Activated T-cell treated with anti-CD3 and anti-CD28 coated beads, Interleukin-2, amount 50 U/mL, for 1 hour (primary cell): ENCODE measurements at regions not wholly inside any gene's neighbourhood (a gene's known extent, or its start where the extent isn't known, plus 50 kb on each side); places are given as distances from the start of the nearest gene placed in this dataset.
"Not testable (repeated sequence)": the region's sequence is repeated elsewhere in the genome, so short reads cannot be mapped to it uniquely, and the experiment has no call there.

Source experiments
- DNase-seq: peaks from one replicate; pipeline ENCODE4 v3.0.0-alpha.2; 2020

DNA sequence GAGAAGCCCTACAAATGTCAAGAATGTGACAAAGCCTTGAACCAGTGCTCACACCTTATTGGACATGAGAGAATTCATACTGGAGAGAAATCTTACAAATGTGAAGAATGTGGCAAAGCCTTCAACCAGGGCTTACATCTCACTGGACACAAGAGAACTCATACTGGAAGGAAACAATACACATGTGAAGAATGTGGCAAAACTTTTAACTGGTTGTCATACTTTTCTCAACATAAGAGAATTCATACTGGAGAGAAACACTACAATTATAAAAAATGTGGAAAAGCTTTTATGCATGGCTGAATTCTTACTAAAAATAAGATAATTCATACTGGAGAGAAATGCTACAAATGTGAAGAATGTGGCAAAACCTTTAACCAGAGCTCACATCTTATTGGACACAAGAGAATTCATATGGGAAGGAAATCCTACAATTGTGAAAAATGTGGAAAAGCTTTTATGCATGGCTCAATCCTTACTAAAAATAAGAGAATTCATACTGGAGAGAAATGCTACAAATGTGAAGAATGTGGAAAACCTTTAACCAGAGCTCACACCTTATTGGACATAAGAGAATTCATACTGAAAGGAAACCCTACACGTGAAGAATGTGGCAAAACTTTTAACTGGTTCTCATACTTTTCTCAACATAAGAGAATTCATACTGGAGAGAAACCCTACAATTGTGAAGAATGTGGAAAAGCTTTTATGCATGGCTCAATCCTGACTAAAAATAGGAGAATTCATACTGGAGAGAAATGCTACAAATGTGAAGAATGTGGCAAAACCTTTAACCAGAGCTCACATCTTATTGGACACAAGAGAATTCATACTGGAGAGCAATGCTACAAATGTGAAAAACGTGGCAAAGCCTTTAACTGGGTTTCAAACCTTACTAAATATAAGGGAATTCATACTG is 350.6 kb upstream of the NUPR2 start:
- not testable (repeated sequence) for DNase-seq

DNA sequence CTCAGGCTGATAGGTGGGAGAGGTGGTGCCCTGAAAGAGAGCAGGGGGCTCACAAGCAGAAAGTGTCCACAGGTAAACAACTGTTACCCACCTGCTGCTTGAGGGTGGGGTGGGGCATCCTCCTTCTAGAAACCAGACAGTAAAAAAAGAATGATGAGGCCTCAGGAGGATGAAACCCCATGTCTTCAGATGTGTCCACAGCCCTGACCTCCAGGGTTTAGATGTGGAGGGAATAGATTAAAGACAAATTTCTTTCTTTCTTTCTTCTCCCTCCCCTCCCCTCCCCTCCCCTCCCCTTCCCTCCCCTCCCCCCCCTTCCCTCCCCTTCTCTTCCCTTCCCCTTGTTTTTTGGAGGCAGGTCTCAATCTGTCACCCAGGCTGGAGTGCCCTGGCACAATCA is 333.5 kb upstream of the NUPR2 start:
- DNase-seq: no peak

DNA sequence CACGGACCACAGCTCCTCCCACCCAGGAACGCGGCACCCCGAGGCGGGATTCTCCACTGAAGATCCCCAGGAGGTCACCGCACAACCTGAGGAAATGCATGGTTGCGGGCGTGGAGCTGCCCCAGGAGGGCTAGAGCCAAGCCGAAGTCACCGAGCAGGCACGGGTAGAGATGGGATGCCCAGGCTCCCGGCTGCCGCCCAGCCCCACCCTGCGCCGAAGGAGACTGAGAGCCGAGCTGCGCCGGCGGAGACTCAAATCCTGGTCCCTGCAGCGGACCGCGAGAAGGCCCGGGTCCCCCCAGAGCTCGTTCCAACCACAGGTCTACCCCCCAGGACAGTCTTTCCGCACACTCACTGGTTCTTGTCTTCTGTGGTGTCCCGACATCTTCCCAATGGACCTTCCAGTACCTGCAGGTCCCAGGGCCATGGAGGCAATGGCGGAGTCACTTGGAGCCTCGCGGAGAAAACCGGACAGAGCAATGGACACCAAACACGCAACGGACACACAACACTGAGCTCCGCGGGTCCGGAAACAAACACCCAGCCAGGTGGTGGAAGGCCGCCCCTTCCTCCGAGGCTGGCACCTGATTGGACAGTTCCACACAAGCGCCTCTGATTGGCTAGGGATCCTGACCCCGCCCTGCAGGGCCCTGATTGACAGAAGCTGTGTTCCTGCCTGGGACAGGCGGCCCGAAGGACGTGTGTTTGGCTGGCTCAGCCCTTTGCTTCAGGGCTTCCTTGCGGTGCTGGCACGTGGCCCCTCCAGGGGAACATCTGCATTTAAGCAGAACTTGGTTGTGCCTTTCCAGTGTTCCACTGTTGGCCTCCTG is 331.9 kb upstream of the NUPR2 start:
- DNase-seq: no peak

DNA sequence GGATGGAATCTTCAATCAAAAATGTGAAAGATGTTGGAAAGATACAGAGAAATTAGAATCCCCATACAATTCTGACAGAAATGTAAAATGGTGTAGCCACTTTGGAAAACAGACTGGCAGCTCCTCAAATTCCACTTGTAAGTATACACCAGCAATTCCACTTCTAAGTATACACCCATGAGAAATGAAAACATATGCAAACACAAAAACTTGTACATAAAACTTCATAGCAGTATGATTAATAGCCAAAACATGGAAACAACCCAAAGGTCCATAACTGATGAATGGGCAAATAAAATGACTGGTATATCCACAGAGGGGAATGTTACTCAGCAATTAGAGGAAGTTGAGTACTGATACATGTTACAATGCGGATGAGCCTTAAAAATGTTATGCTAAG is 304.3 kb upstream of the NUPR2 start:
- DNase-seq: not testable (repeated sequence)

DNA sequence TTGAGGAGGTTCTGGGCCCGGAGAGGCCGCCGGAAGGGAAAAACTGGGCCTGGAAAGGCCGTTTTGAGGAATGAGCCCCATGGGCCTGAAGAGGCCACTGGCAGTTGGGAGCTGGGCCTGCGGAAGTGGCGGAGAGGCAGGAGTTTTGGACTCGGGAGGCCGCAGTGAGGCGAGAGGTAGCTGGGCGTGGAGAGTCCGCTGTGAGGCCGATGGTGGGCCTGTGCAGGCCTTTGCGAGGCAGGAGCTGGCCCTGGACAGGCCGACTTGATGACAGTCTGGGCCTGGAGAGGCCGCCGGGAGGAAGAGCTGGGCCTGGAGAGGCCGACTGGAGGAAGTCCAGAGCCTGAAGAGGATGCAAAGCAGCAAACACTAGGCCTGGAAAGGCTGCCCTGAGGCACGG is 259.0 kb upstream of the NUPR2 start:
- DNase-seq: no peak

DNA sequence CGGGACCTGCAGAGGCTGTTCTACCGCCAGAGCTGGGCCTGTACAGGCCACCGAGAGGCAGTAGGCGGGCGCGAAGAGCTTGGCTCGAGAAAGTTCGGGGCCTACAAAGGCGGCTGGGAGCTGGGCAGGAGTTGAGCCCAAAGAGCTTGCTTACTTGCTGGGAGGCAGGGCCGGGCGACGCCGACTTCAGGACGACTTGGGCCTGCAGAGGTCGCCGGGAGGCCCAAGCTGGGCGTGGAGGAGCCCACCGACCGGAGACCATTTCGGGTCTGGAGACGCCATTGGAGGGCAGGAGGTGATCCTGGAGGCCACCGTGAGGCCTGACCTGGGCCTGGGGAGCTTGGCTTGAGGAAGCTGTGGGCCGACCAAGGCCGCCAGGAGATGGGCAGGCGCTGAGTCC is 258.4 kb upstream of the NUPR2 start:
- not testable (repeated sequence) for DNase-seq

DNA sequence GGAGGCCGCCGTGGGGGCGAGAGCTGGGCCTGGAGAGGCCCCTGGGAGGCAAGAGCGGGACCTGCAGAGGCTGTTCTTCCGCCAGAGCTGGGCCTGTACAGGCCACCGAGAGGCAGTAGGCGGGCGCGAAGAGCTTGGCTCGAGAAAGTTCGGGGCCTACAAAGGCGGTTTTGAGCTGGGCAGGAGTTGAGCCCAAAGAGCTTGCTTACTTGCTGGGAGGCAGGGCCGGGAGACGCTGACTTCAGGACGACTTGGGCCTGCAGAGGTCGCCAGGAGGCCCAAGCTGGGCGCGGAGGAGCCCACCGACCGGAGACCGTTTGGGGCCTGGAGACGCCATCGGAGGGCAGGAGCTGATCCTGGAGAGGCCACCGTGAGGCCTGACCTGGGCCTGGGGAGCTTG is 257.1 kb upstream of the NUPR2 start:
- peak; percentile 67 for DNase-seq

DNA sequence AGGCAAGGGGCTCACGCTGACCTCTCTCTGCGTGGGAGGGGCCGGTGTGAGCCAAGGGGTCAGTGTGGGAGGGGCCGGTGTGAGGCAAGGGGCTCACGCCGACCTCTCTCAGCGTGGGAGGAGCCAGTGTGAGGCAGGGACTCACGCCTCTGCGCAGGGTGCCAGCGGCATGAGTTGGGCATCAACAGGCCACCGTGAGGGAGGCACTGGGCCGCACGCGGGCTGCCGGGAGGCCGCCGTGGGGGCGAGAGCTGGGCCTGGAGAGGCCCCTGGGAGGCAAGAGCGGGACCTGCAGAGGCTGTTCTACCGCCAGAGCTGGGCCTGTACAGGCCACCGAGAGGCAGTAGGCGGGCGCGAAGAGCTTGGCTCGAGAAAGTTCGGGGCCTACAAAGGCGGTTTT is 255.6 kb upstream of the NUPR2 start:
- not testable (repeated sequence) for DNase-seq

DNA sequence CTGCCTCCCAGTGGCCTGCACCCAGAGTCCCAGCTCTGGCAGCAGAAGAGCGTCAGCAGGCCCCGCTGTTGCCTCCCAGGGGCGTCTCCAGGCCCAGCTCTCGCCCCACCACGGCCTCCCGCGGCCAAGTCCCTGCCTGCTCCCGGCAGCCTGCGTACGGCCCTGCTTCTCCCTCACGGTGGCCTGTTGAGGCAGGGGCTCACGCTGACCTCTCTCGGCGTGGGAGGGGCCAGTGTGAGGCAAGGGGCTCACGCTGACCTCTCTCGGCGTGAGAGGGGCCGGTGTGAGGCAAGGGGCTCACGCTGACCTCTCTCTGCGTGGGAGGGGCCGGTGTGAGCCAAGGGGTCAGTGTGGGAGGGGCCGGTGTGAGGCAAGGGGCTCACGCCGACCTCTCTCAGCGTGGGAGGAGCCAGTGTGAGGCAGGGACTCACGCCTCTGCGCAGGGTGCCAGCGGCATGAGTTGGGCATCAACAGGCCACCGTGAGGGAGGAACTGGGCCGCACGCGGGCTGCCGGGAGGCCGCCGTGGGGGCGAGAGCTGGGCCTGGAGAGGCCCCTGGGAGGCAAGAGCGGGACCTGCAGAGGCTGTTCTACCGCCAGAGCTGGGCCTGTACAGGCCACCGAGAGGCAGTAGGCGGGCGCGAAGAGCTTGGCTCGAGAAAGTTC is 254.1 kb upstream of the NUPR2 start:
- not testable (repeated sequence) for DNase-seq

DNA sequence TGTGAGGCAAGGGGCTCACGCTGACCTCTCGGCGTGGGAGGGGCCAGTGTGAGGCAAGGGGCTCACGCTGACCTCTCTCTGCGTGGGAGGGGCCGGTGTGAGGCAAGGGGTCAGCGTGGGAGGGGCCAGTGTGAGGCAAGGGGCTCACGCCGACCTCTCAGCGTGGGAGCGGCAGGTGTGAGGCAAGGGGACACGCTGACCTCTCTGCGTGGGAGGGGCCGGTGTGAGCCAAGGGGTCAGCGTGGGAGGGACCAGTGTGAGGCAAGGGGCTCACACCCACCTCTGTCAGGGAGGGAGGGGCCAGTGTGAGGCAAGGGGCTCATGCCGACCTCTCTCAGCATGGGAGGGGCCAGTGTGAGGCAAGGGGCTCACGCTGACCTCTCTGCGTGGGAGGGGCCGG is 251.7 kb upstream of the NUPR2 start:
- DNase-seq: not testable (repeated sequence)

DNA sequence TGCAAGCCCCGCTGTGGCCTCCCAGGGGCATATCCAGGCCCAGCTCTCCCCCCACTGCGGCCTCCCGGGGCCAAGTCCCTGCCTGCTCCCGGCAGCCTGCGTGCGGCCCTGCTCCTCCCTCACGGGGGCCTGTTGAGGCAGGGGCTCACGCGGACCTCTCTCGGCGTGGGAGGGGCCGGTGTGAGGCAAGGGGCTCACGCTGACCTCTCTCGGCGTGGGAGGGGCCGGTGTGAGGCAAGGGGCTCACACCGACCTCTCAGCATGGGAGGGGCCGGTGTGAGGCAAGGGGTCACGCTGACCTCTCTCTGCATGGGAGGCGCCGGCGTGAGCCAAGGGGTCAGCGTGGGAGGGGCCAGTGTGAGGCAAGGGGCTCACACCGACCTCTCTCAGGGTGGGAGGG is 251.2 kb upstream of the NUPR2 start:
- DNase-seq: not testable (repeated sequence)

DNA sequence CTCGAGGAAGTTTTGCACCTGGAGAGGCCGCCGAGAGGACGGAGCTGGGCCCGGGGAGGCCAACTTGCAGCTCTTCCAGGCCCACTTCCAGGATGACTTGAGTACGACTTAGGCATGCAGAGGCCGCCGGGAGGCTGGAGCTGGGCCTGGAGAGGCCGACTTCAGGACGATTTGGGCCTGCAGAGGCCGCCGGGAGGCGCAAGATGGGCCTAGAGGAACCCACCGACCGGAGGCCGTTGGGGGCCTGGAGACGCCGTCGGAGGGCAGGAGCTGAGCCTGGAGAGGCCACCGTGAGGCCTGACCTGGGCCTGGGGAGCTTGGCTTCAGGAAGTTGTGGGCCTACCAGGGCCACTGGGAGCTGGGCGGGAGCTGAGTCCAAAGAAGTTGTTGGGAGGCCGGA is 250.5 kb upstream of the NUPR2 start:
- not testable (repeated sequence) for DNase-seq

DNA sequence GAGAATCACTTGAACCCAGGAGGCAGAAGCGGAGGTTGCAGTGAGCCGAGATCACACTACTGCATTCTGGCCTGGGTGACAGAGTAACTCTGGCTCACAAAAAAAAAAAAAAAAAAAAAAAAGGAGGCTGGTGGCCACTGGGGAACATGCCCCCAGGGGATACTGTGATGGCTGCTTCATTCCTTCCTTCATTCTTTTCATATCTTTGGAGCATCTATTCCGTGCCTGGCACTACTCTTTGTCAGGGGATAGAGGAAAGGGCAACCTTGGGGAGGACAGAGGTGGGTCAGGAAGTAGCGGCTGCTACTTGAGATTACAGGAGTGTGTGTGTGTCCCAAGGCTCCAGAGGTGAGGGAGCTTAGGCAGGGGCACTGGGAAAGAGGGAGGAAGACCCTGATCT is 236.4 kb upstream of the NUPR2 start:
- not testable (repeated sequence) for DNase-seq

DNA sequence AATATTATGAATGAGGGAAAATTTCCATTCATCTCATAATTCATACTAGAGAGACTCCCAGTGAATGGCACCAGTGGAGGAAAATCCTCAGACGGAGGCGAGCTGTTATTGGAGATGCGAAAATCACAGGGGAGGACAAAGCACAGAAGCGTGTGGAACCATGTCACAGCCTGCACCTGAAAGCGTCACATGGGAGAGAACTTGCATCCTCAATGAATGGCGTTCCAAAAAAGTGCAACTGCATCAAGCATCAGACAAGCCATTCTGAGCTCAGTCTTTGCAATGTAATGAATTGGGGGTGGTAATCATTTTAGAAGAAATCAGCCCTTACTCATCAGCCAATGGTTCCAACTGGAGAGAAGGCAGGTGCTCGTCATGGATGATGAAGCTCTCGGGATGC is 235.0 kb upstream of the NUPR2 start:
- not testable (repeated sequence) for DNase-seq

DNA sequence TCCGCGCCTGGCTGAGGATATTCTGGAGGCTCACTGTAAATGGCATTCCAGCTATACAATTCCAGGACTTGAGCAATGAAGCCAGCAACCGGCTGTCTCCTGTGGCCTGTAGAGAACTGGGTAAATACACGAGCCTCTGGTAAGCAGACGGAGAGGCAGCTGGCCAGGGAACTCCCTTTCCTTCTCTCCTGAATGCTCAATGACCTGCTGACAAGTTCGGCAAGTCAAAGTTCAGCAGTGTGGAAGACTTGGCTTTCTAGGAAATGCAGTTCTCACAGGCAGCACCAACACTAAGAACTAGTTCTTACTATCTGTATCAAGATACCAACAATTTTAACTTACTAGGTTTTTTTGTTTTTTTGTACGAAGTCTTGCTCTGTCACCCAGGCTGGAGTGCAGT is 232.1 kb upstream of the NUPR2 start:
- DNase-seq: not testable (repeated sequence)

DNA sequence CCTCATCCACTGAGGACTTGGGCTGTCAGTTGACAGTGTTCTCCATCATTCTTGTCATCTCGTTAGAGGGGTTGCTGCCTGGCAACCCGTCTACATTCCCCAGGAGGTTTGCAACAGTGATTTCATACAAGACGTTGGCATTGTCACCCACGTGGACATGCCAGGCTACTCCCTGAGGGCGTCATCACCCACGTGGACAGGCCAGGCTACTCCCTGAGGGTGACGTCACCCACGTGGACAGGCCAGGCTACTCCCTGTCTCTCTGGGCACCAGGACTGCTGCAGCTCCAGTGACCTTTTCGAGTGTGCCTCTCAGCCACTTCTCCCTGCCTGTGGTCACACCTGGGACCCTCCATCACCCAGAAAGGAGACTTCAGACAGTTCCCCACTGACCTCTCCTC is 212.1 kb upstream of the NUPR2 start:
- not testable (repeated sequence) for DNase-seq

DNA sequence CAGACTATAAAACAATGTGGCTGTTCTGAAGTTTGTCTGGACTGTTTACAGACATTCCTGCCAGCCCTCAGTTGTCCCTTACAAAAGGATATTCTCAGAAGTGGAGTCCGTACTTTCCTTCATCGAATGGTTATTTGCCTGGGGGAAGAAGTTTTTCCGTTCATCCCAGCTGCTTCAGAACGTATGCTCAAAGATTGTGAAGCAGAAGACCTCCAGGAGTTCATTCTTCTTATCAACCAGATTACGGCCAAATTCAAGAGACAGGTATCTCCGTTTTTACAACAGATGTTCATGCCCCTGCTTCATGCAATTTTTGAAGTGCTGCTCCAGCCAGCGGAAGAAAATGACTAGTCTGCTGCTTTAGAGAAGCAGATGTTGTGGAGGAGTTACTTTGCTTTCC is 174.3 kb upstream of the NUPR2 start:
- no peak for DNase-seq

DNA sequence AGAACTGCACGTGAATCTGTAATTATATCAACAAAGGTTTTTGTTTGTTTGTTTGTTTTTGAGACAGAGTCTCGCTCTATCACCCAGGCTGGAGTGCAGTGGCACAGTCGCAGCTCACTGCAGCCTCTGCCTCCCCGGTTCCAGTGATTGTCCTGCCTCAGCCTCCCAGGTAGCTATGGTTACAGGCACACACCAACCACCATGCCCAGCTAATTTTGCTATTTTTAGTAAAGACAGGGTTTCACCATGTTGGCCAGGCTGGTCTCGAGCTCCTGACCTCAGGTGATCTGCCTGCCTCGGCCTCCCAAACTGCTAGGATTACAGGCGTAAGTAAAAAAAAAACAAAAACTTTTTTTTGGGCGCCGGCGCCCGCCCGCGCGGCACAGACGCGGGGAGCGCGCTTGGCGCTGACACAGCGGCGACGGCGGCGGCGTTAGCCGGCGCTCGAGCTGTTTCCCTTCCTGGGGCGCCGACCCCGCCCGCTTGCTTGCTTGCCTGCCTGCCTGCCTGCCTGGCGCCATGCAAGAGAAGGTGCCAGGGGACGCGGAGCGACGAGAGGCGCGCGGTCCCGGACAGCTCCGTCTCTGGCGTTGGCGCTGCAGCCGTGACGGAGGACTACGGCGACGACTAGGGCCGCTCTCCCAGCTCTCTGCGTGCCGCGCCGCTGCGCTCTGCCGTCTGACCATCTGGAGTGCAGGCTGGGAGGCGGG is 171.4 kb upstream of the NUPR2 start:
- no peak for DNase-seq

DNA sequence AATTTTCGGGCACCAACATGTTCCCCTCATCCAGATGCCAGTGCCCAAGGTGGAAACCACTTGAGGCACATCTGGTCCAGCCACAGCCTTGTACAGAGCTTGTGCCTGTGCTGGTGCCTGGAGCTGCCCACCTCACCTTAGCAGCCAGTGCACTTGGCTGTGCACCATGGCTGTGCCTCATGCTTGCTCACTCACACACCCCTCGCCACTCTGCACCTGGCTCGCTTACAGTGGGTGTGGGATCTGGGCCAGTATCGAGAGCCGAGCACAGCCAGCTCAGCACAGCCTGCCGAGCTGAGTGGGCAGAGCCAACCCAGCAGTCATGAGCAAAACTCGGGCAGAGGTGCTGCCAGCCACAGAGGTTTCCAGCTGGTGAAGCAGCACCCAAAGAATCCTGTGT is 139.9 kb upstream of the NUPR2 start:
- no peak for DNase-seq

DNA sequence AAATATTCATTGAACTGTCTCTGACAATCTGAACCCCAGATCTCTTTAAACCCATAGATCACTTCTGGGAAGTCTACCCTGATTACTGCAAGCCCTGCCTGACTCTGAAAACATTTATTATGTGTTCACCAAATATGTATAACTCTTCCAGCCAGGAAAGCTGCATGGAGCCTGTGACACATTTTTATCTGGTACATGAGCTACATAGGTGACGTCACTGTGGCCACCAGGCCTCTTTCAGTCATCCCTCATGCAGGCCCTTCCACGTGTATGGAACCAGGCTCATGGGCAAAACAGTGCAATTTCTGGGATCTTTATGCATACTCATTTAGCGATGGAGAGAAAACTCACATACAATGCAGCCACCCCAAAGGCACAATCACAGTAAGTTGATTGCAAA is 133.9 kb upstream of the NUPR2 start:
- DNase-seq: no peak

DNA sequence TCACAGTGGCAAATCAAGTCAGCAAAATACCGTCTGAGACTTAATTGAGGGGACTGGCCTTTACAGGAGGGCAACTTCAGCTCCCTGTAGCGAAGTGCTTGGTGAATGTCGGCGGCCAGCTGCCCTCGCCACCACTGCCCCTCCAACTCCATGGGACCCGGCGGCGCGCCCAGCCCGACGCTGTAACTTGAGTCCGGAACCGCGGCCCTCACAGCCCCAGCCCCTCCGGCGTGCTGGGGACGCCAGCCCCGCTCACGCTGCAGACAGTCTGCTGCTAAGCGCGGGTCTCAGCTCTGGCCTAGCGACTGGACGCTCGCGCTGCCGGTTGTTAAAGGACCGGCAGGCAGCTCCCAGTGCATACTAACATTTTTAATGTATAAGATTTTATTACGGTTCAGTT is 113.4 kb upstream of the NUPR2 start:
- DNase-seq: no peak

DNA sequence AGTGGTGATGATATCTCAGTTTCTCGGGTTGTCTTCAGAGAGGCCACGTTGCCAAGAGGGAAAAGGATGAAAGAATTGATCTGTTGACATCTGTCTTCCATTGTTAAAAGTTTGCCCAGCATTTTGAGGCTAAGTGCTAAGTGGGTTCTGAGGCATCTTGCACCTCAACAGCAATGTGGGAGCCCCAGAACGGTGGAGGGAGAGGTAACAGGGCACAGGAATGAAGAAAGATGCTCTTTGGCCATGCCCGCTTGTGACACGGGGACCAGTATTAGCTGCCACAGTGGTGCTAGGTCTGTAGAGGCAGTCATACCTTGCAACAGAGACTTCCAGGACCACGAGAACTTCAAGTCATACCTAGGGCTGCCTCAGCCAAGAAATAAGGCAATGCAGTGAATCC is 106.6 kb upstream of the NUPR2 start:
- no peak for DNase-seq

DNA sequence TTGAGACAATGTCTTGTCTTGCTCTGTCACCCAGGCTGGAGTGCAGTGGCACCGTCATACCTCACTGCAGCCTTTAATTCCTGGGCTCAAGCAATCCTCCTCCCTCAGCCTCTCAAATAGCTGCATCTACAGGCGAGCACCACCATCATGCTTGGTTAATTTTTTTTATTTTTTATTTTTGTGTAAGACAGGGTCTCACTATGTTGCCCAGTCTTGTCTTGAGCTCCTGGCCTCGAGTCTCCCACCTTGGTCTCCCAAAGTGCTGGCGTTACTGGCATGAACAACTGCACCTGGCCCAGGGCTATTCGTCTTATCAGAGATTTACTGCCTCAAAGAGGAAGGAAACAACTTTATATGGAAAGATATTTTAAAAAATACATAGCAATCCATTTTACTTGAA is 102.8 kb upstream of the NUPR2 start:
- DNase-seq: no peak
